GM20000 (cell line): ENCODE measurements at regions not wholly inside any gene's neighbourhood (a gene's known extent, or its start where the extent isn't known, plus 50 kb on each side); places are given as distances from the start of the nearest gene placed in this dataset.
"Not testable (repeated sequence)": the region's sequence is repeated elsewhere in the genome, so short reads cannot be mapped to it uniquely, and the experiment has no call there.

Source experiments
- DNase-seq: peaks from one replicate; pipeline ENCODE4 v3.0.0; 2012; ENCODE audit warnings: low spot score
- CTCF ChIP-seq: IDR thresholded peaks from 2 replicates; pipeline ENCODE4 v1.5.1; 2012; ENCODE audit warnings: mild to moderate bottlenecking, control low read depth; ENCODE audit errors: extremely low read depth, missing control alignments

GRCh38 chr17:20825539-20825938 is 217.3 kb downstream of the USP22 start:
- TF ChIP-seq CTCF = no peak
- DNase-seq = no peak

- DNase-seq = not testable (repeated sequence)
Measured at GRCh38 chr17:20840453-20840852, 202.4 kb downstream of the USP22 start.

GRCh38 chr17:20840987-20841865 is 201.6 kb downstream of the USP22 start:
- DNase-seq = not testable (repeated sequence)

- not testable (repeated sequence) for DNase-seq
Measured at GRCh38 chr17:20842012-20842411, 200.8 kb downstream of the USP22 start.

GRCh38 chr17:20843261-20843660 is 199.6 kb downstream of the USP22 start:
- DNase-seq = not testable (repeated sequence)

GRCh38 chr17:20843799-20844553 is 198.8 kb downstream of the USP22 start:
- peak; percentile 21 for DNase-seq

- not testable (repeated sequence) for DNase-seq
Measured at GRCh38 chr17:20848869-20849443, 193.9 kb downstream of the USP22 start.

GRCh38 chr17:20851591-20852238 is 191.1 kb downstream of the USP22 start:
- DNase-seq = not testable (repeated sequence)

- TF ChIP-seq CTCF = no peak
- DNase-seq = no peak
Measured at GRCh38 chr17:20852239-20852989, 190.4 kb downstream of the USP22 start.

- DNase-seq = no peak
- no peak for TF ChIP-seq CTCF
Measured at GRCh38 chr17:20852990-20853370, 189.8 kb downstream of the USP22 start.

- not testable (repeated sequence) for DNase-seq
Measured at GRCh38 chr17:20855910-20856470, 186.8 kb downstream of the USP22 start.

- not testable (repeated sequence) for DNase-seq
Measured at GRCh38 chr17:20866444-20867209, 176.2 kb downstream of the USP22 start.

- DNase-seq = not testable (repeated sequence)
Measured at GRCh38 chr17:20867436-20867937, 175.3 kb downstream of the USP22 start.

GRCh38 chr17:20867938-20868661 is 174.7 kb downstream of the USP22 start:
- not testable (repeated sequence) for DNase-seq
